Esophagus mucosa (tissue), 1 donor: ENCODE measurements at regions not wholly inside any gene's neighbourhood (a gene's known extent, or its start where the extent isn't known, plus 50 kb on each side); places are given as distances from the start of the nearest gene placed in this dataset.
"Not testable (repeated sequence)": the region's sequence is repeated elsewhere in the genome, so short reads cannot be mapped to it uniquely, and the experiment has no call there.

Experiments used
- ATAC-seq: fragments of 200-7000 bp; cut with Tn5 transposase; one replicate; pipeline ENCODE4 v1.9.1; 2020
- donor health status: DM: yes; HTN: yes; CAD: no.

GRCh38 chr3:75325716-75326115, 338.4 kb upstream of the FRG2C start:
- ATAC-seq, result no peak

GRCh38 chr3:75327453-75327852, 336.7 kb upstream of the FRG2C start:
- no peak for ATAC-seq

GRCh38 chr3:75329476-75330097, 334.5 kb upstream of the FRG2C start:
- no peak for ATAC-seq

GRCh38 chr3:75330446-75330845, 333.7 kb upstream of the FRG2C start:
- not testable (repeated sequence) for ATAC-seq

- not testable (repeated sequence) for ATAC-seq
Observed at GRCh38 chr3:75332090-75332489, 332.0 kb upstream of the FRG2C start.

- no peak for ATAC-seq
Observed at GRCh38 chr3:75332794-75333193, 331.3 kb upstream of the FRG2C start.

- ATAC-seq, result no peak
Observed at GRCh38 chr3:75334299-75334698, 329.8 kb upstream of the FRG2C start.

- ATAC-seq, result no peak
Observed at GRCh38 chr3:75337226-75337900, 326.8 kb upstream of the FRG2C start.

- no peak for ATAC-seq
Observed at GRCh38 chr3:75338342-75338741, 325.8 kb upstream of the FRG2C start.

GRCh38 chr3:75341324-75342067, 322.6 kb upstream of the FRG2C start:
- ATAC-seq, result no peak

- no peak for ATAC-seq
Observed at GRCh38 chr3:75342425-75342824, 321.7 kb upstream of the FRG2C start.

GRCh38 chr3:75350536-75350935, 313.6 kb upstream of the FRG2C start:
- not testable (repeated sequence) for ATAC-seq

GRCh38 chr3:75362086-75362784, 301.9 kb upstream of the FRG2C start:
- ATAC-seq, result not testable (repeated sequence)

GRCh38 chr3:75372964-75373363, 291.2 kb upstream of the FRG2C start:
- not testable (repeated sequence) for ATAC-seq

GRCh38 chr3:75379840-75380239, 284.3 kb upstream of the FRG2C start:
- not testable (repeated sequence) for ATAC-seq

- no peak for ATAC-seq
Observed at GRCh38 chr3:75380276-75380771, 283.8 kb upstream of the FRG2C start.

- ATAC-seq, result not testable (repeated sequence)
Observed at GRCh38 chr3:75384016-75384415, 280.1 kb upstream of the FRG2C start.

GRCh38 chr3:75388486-75389124, 275.5 kb upstream of the FRG2C start:
- ATAC-seq, result not testable (repeated sequence)

- not testable (repeated sequence) for ATAC-seq
Observed at GRCh38 chr3:75393288-75393694, 270.8 kb upstream of the FRG2C start.

- ATAC-seq, result not testable (repeated sequence)
Observed at GRCh38 chr3:75394102-75394501, 270.0 kb upstream of the FRG2C start.

- ATAC-seq, result not testable (repeated sequence)
Observed at GRCh38 chr3:75394562-75395360, 269.4 kb upstream of the FRG2C start.
